ENCODE measurements at regions not wholly inside any gene's neighbourhood (a gene's known extent, or its start where the extent isn't known, plus 50 kb on each side); places are given as distances from the start of the nearest gene placed in this dataset.

DNA sequence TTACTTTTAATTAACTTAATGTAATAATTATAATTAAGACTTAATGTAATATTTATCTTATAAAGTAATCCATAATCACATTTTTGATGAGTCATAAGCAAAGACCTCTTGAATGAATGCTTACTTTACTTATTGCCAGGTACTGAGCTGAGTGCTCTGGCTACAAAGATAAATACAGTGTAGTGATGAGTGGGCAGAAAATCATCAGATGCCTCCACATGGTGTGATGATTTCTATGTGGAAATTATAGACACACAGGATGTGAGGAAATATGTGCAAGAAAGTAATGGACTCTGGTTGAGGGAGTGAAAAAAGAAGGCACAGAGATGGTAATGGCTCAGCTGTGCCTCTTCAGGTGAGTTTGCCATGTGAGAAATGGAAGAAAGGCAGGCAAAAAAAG is 422.6 kb upstream of the CD180 start:
- Histone ChIP-seq H3K4me3 (no peak overlapping the region), H3K4me1 (peaks cover 0 to 8% (median 0%) of the 10 kb centered on the region in 9 donors), H3K36me3 (no peaks in the 10 kb centered on the region), H3K27ac (no peak overlapping the region), H3K27me3 (no peaks in the 10 kb centered on the region), H3K9me3 (no peaks in the 10 kb centered on the region)
- no peak for ATAC-seq
- intact Hi-C loops (cut with DNase I), result no loop called here
- TF ChIP-seq, protein P1, sequence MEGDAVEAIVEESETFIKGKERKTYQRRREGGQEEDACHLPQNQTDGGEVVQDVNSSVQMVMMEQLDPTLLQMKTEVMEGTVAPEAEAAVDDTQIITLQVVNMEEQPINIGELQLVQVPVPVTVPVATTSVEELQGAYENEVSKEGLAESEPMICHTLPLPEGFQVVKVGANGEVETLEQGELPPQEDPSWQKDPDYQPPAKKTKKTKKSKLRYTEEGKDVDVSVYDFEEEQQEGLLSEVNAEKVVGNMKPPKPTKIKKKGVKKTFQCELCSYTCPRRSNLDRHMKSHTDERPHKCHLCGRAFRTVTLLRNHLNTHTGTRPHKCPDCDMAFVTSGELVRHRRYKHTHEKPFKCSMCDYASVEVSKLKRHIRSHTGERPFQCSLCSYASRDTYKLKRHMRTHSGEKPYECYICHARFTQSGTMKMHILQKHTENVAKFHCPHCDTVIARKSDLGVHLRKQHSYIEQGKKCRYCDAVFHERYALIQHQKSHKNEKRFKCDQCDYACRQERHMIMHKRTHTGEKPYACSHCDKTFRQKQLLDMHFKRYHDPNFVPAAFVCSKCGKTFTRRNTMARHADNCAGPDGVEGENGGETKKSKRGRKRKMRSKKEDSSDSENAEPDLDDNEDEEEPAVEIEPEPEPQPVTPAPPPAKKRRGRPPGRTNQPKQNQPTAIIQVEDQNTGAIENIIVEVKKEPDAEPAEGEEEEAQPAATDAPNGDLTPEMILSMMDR (IDR thresholded peaks at IDR 0.05), result no peak
- no peak for DNase-seq

DNA sequence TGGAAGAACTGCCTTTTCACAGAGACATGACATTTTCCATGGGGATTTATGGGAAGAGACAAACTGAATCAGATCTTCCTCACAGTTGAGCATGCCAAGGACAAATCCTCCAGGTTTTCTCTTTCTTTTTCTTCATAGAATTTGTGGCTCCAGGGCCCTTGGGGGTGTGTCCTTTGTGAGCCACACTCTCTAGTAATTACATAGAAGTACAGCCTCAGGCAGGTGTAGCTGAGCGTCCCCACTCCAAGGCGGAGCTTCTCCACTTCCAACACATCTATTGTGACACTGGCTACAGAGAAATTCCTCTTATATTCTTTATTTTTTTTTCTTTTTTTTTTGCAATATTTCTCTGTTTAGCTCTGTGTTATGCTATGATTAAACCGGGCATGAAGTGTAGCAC is 420.5 kb upstream of the CD180 start:
- ATAC-seq, result no peak
- 90 to 96% methylated on average over 3 of the region's 3 CpGs for WGBS, 2 donors

DNA sequence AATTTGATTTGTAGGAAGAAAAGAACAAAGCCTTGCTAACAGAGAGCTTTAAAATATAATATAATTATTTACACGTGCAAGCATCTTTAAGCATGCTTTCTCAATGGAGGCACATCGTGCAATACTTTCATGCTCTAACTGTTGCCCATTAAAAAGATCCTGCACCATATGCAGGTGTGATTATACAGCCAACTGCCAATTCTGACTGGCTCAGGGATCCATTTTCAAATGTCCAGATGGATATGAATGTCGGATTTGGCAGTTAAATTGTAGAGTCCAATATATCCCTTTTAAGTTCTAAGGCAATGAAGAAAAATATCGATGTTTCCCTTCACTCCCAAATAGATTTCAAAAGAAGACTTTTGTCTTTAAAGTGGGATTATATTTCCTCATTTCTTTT is 416.4 kb upstream of the CD180 start:
- TF ChIP-seq, protein P1 (IDR thresholded peaks at IDR 0.05), result no peak
- H3K4me1 ChIP-seq, result no peaks in the 10 kb centered on the region
- no peaks in the 10 kb centered on the region for H3K36me3 ChIP-seq
- H3K4me3 ChIP-seq, result no peak overlapping the region
- ATAC-seq (no peak), DNase-seq (no peak)
- H3K27me3 ChIP-seq, result no peaks in the 10 kb centered on the region
- whole genome bisulfite sequencing, 2 donors, result 86% methylated on average over 4 of the region's 4 CpGs
- no peaks in the 10 kb centered on the region for H3K9me3 ChIP-seq
- H3K27ac ChIP-seq, result no peak overlapping the region
- intact Hi-C loops (cut with DNase I), result no loop called here

More for the DNA sequence above, 420.5 kb upstream of the CD180 start:
- Histone ChIP-seq H3K27me3 (no peaks in the 10 kb centered on the region), H3K36me3 (no peaks in the 10 kb centered on the region), H3K27ac (no peak overlapping the region), H3K4me1 (peaks cover 0 to 8% (median 0%) of the 10 kb centered on the region in 9 donors), H3K9me3 (no peaks in the 10 kb centered on the region), H3K4me3 (no peak overlapping the region)
- TF ChIP-seq, protein P1 (IDR thresholded peaks at IDR 0.05), result no peak
- intact Hi-C loops (cut with DNase I), result no loop called here
- DNase-seq, result no peak

DNA sequence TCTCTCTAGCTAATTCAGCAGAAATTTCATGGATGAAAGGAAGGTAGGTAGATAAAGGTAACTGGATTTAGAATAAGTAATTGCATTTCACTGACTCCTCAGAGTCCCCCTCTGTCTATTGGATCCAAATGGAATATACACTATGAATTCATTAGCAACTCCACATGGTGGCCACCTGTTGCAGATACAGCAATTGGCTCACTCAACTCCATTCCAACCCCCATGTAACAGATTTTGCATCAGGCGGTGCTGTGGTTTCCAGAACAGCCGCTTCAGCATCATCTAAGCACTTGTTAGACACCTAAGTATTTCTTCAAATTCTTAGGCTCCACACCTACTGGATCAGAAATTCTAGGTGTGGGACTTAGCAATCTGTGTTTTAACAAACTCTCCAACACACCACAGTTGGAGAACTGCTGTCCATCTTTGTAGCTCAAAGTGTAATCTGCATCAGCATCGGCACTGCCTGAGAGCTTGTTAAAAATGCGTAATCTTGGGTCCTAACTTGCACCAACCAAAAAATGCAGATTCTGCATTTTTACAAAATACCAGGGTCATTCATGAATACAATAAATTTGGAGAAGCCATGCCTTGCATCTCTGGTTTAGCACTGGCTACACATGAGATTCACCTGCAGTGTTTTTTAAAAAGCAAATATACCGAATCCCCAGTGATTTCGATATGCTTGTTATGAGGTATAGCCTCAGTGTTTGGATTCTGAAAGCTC is 413.8 kb upstream of the CD180 start:
- Histone ChIP-seq H3K4me3 (no peak overlapping the region), H3K9me3 (no peaks in the 10 kb centered on the region), H3K36me3 (no peaks in the 10 kb centered on the region), H3K27me3 (no peaks in the 10 kb centered on the region), H3K4me1 (no peaks in the 10 kb centered on the region), H3K27ac (no peak overlapping the region)
- TF ChIP-seq, protein P1 (IDR thresholded peaks at IDR 0.05), result no peak
- ATAC-seq (no peak), DNase-seq (no peak)
- intact Hi-C loops (cut with DNase I), result no loop called here
- WGBS, 2 donors, result 78 to 87% methylated on average over 6 of the region's 6 CpGs

Measured in heart right ventricle (tissue), 16 donors.